Stimulated activated naive CD8-positive, alpha-beta T cell treated with anti-CD3 and anti-CD28 coated beads, Interleukin-15, Interleukin-2, amounts not matched to agents 100 ng/mL and 50 ng/mL, for 24 hours (primary cell): ENCODE measurements at regions not wholly inside any gene's neighbourhood (a gene's known extent, or its start where the extent isn't known, plus 50 kb on each side); places are given as distances from the start of the nearest gene placed in this dataset.
"Not testable (repeated sequence)": the region's sequence is repeated elsewhere in the genome, so short reads cannot be mapped to it uniquely, and the experiment has no call there.

Experiments
- H3K27ac Mint-ChIP-seq: one replicate; pipeline ENCODE4 v1.8.0; 2021; ENCODE audit warnings: mild to moderate bottlenecking, mixed read lengths
- H3K27me3 Mint-ChIP-seq: one replicate; pipeline ENCODE4 v1.8.0; 2021; ENCODE audit warnings: mixed read lengths
- H3K36me3 Mint-ChIP-seq: one replicate; pipeline ENCODE4 v1.8.0; 2021; ENCODE audit warnings: low read depth, mixed read lengths
- H3K4me1 Mint-ChIP-seq: one replicate; pipeline ENCODE4 v1.8.0; 2021; ENCODE audit warnings: low read depth, mixed read lengths
- H3K4me3 Mint-ChIP-seq: one replicate; pipeline ENCODE4 v1.8.0; 2021; ENCODE audit warnings: mild to moderate bottlenecking, mixed read lengths
- H3K9me3 Mint-ChIP-seq: one replicate; pipeline ENCODE4 v1.8.0; 2021; ENCODE audit warnings: mixed read lengths

GRCh38 chr10:38330306-38330705, 236.2 kb downstream of the ZNF37A start:
- H3K4me3 Mint-ChIP-seq, H3K36me3 Mint-ChIP-seq, H3K9me3 Mint-ChIP-seq, H3K27ac Mint-ChIP-seq, H3K27me3 Mint-ChIP-seq, H3K4me1 Mint-ChIP-seq: not testable (repeated sequence)

GRCh38 chr10:38331106-38331505, 237.0 kb downstream of the ZNF37A start:
- not testable (repeated sequence) for H3K4me1 Mint-ChIP-seq, H3K4me3 Mint-ChIP-seq, H3K9me3 Mint-ChIP-seq, H3K36me3 Mint-ChIP-seq, H3K27ac Mint-ChIP-seq, H3K27me3 Mint-ChIP-seq

- H3K27me3 Mint-ChIP-seq, H3K4me1 Mint-ChIP-seq, H3K9me3 Mint-ChIP-seq, H3K4me3 Mint-ChIP-seq, H3K36me3 Mint-ChIP-seq, H3K27ac Mint-ChIP-seq: not testable (repeated sequence)
These were observed 239.6 kb downstream of the ZNF37A start for GRCh38 chr10:38333699-38334098.

- peaks cover 17% of the 10 kb centered on the region for H3K27me3 Mint-ChIP-seq
- H3K4me1 Mint-ChIP-seq, H3K36me3 Mint-ChIP-seq, H3K4me3 Mint-ChIP-seq, H3K9me3 Mint-ChIP-seq, H3K27ac Mint-ChIP-seq: not testable (repeated sequence)
These were observed 256.5 kb downstream of the ZNF37A start for GRCh38 chr10:38350645-38351044.

GRCh38 chr10:38354410-38354809, 260.3 kb downstream of the ZNF37A start:
- not testable (repeated sequence) for H3K4me3 Mint-ChIP-seq, H3K9me3 Mint-ChIP-seq, H3K27ac Mint-ChIP-seq, H3K27me3 Mint-ChIP-seq, H3K36me3 Mint-ChIP-seq
- peaks cover 11% of the 10 kb centered on the region for H3K4me1 Mint-ChIP-seq

GRCh38 chr10:38355911-38356526, 261.9 kb downstream of the ZNF37A start:
- Mint-ChIP-seq H3K4me3 (peak overlapping the region; percentile 84), H3K27ac (peak overlapping the region; percentile 88), H3K4me1 (peaks cover 12% of the 10 kb centered on the region)
- not testable (repeated sequence) for H3K36me3 Mint-ChIP-seq, H3K9me3 Mint-ChIP-seq, H3K27me3 Mint-ChIP-seq

GRCh38 chr10:38356527-38356926, 262.4 kb downstream of the ZNF37A start:
- not testable (repeated sequence) for H3K9me3 Mint-ChIP-seq, H3K36me3 Mint-ChIP-seq, H3K27me3 Mint-ChIP-seq
- H3K4me3 Mint-ChIP-seq = peak overlapping the region; percentile 84
- H3K27ac Mint-ChIP-seq = peak overlapping the region; percentile 88
- peaks cover 14% of the 10 kb centered on the region for H3K4me1 Mint-ChIP-seq

GRCh38 chr10:38362514-38362913, 268.4 kb downstream of the ZNF37A start:
- not testable (repeated sequence) for H3K9me3 Mint-ChIP-seq, H3K4me3 Mint-ChIP-seq, H3K27ac Mint-ChIP-seq, H3K27me3 Mint-ChIP-seq
- Mint-ChIP-seq H3K4me1 (peaks cover 11% of the 10 kb centered on the region), H3K36me3 (peaks cover 26% of the 10 kb centered on the region)

- not testable (repeated sequence) for H3K4me3 Mint-ChIP-seq, H3K4me1 Mint-ChIP-seq, H3K27me3 Mint-ChIP-seq, H3K9me3 Mint-ChIP-seq
- Mint-ChIP-seq H3K36me3 (peaks cover 29% of the 10 kb centered on the region), H3K27ac (peak overlapping the region; percentile 12)
These were observed 269.9 kb downstream of the ZNF37A start for GRCh38 chr10:38364073-38364472.

GRCh38 chr10:38365917-38366316, 271.8 kb downstream of the ZNF37A start:
- H3K27ac Mint-ChIP-seq, H3K4me1 Mint-ChIP-seq, H3K27me3 Mint-ChIP-seq, H3K4me3 Mint-ChIP-seq, H3K9me3 Mint-ChIP-seq: not testable (repeated sequence)
- peaks cover 39% of the 10 kb centered on the region for H3K36me3 Mint-ChIP-seq

GRCh38 chr10:38383800-38384199, 289.7 kb downstream of the ZNF37A start:
- not testable (repeated sequence) for H3K9me3 Mint-ChIP-seq, H3K36me3 Mint-ChIP-seq, H3K4me3 Mint-ChIP-seq, H3K27me3 Mint-ChIP-seq, H3K4me1 Mint-ChIP-seq, H3K27ac Mint-ChIP-seq

GRCh38 chr10:38386869-38387268, 292.7 kb downstream of the ZNF37A start:
- H3K36me3 Mint-ChIP-seq, H3K4me3 Mint-ChIP-seq, H3K9me3 Mint-ChIP-seq, H3K27ac Mint-ChIP-seq, H3K4me1 Mint-ChIP-seq, H3K27me3 Mint-ChIP-seq: not testable (repeated sequence)

GRCh38 chr10:38390725-38391124, 296.6 kb downstream of the ZNF37A start:
- H3K27ac Mint-ChIP-seq, H3K9me3 Mint-ChIP-seq, H3K4me1 Mint-ChIP-seq, H3K27me3 Mint-ChIP-seq, H3K4me3 Mint-ChIP-seq, H3K36me3 Mint-ChIP-seq: not testable (repeated sequence)

- H3K9me3 Mint-ChIP-seq, H3K4me3 Mint-ChIP-seq, H3K27me3 Mint-ChIP-seq, H3K36me3 Mint-ChIP-seq, H3K27ac Mint-ChIP-seq, H3K4me1 Mint-ChIP-seq: not testable (repeated sequence)
These were observed 301.3 kb downstream of the ZNF37A start for GRCh38 chr10:38395465-38395864.

GRCh38 chr10:38396178-38396954, 302.2 kb downstream of the ZNF37A start:
- H3K4me1 Mint-ChIP-seq, H3K36me3 Mint-ChIP-seq, H3K27ac Mint-ChIP-seq, H3K27me3 Mint-ChIP-seq, H3K4me3 Mint-ChIP-seq, H3K9me3 Mint-ChIP-seq: not testable (repeated sequence)

- H3K27ac Mint-ChIP-seq = peak overlapping the region; percentile 98
- not testable (repeated sequence) for H3K9me3 Mint-ChIP-seq, H3K4me1 Mint-ChIP-seq, H3K27me3 Mint-ChIP-seq, H3K36me3 Mint-ChIP-seq
- H3K4me3 Mint-ChIP-seq = peak overlapping the region; percentile 91
These were observed 307.4 kb downstream of the ZNF37A start for GRCh38 chr10:38401565-38401964.
